ENCODE measurements at regions not wholly inside any gene's neighbourhood (a gene's known extent, or its start where the extent isn't known, plus 50 kb on each side); places are given as distances from the start of the nearest gene placed in this dataset.

DNA sequence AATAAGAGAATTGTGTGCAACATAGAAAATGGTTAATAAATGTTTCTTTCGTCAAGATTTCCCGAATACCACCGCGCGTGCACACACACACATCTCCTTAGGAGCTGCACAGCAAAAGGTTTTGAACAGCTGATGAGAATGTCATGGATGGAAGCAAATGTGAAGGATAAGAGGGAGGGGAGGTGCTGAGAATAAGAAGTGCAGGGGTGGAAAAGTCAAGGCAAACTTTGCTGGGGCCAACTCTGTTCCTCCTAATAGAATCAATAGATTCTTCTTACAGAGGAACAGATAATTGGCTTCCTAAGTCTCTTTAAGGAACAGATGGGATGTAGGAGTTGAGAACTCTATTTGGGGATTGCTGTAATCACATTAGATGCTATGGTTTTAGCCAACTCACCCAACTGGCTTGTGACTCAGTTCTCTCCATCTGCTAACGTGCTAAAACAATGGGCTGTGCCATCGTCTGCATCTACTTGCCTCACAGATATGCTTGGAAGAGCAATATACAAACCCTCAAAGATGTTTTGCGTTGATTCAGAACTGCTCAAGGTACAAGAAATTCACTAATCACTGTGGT is 408.2 kb upstream of the CELF2 start:
- TF ChIP-seq, protein P1, sequence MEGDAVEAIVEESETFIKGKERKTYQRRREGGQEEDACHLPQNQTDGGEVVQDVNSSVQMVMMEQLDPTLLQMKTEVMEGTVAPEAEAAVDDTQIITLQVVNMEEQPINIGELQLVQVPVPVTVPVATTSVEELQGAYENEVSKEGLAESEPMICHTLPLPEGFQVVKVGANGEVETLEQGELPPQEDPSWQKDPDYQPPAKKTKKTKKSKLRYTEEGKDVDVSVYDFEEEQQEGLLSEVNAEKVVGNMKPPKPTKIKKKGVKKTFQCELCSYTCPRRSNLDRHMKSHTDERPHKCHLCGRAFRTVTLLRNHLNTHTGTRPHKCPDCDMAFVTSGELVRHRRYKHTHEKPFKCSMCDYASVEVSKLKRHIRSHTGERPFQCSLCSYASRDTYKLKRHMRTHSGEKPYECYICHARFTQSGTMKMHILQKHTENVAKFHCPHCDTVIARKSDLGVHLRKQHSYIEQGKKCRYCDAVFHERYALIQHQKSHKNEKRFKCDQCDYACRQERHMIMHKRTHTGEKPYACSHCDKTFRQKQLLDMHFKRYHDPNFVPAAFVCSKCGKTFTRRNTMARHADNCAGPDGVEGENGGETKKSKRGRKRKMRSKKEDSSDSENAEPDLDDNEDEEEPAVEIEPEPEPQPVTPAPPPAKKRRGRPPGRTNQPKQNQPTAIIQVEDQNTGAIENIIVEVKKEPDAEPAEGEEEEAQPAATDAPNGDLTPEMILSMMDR (IDR thresholded peaks at IDR 0.05): no peak
- no peak for TF ChIP-seq POLR2A (IDR thresholded peaks at IDR 0.05)
- H3K4me3 ChIP-seq: no peak overlapping the region
- no peaks in the 10 kb centered on the region for H3K27me3 ChIP-seq
- H3K36me3 ChIP-seq: no peaks in the 10 kb centered on the region
- no peaks in the 10 kb centered on the region for H3K9me3 ChIP-seq
- no peaks in the 10 kb centered on the region for H3K4me1 ChIP-seq
- no peak for DNase-seq
- H3K27ac ChIP-seq: no peak overlapping the region

DNA sequence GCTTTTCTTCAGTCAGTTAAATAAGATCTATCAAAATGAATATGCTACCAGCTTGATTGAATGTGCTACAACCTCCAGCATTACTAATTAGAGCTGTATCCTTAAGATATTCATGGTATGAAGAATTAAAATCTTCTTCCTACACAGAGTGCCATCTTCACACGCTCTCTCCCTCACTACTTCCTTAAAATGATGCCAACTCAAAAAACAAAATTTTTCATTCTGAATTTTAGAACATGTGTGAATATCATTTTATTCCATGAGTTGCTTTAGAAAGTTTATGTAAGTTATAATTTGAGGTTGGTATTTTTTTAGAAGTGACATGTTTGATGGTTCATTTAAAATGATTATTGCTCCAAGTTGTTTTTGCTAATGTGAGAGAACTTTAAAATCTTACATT is 407.5 kb upstream of the CELF2 start:
- H3K4me1 ChIP-seq: no peaks in the 10 kb centered on the region
- H3K4me3 ChIP-seq: no peak overlapping the region
- H3K36me3 ChIP-seq: no peaks in the 10 kb centered on the region
- H3K27me3 ChIP-seq: no peaks in the 10 kb centered on the region
- no peaks in the 10 kb centered on the region for H3K9me3 ChIP-seq
- H3K27ac ChIP-seq: no peak overlapping the region
- no peak for TF ChIP-seq POLR2A (IDR thresholded peaks at IDR 0.05)
- TF ChIP-seq, protein P1 (IDR thresholded peaks at IDR 0.05): no peak
- no peak for DNase-seq

DNA sequence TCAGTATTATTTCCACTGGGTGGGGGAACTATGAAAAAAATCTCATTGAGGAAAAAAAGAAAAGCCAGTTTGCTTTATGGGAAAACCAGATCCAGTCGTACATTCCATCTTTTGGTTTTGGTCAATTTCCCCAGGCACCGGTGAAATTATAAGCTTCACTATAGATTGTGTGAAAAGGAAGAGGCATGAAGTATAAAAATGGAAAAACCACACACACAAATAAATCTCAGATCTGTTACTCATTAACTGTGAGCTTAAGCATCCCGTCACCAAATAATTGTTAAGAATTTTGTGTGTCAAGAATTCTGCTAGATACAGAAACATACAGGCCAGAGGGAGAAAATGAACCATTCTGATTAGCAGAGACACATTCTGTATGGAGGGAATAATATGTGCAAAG is 405.5 kb upstream of the CELF2 start:
- no peaks in the 10 kb centered on the region for H3K27me3 ChIP-seq

DNA sequence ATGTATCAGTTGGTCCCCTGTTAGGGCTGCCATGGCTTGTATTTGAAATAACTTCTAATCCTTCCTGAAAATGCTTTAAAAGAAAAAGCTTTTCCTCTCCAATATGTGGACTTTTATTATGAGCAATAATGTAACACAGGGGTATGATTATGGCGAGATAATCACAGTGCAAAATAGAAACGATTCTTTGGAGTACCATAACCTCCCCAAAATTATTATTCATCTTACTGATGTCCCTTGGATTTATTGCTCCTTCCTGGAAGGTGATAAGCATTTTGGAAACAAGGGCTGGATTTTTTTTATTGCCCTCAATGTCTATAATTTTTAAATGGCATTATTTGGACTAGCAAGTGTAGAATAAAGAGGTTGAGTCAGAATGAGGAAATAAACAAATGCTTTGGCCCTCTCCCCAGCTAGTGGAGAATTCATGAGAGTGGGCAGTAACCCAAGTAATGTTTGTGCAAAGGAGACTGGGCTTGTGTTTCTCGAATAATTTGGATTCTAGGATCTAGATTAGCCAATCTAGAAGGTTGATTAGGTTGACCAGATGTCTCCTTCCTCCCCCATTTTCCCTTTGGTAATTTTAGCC is 403.9 kb upstream of the CELF2 start:
- TF ChIP-seq, protein P1 (IDR thresholded peaks at IDR 0.05): no peak
- TF ChIP-seq POLR2A (IDR thresholded peaks at IDR 0.05): no peak
- Histone ChIP-seq H3K27ac (peak overlapping the region in 1 of 4 donors; percentile 1), H3K4me1 (no peaks in the 10 kb centered on the region)

More for the DNA sequence above, 405.5 kb upstream of the CELF2 start:
- Histone ChIP-seq H3K9me3 (no peaks in the 10 kb centered on the region), H3K4me1 (no peaks in the 10 kb centered on the region), H3K4me3 (no peak overlapping the region), H3K36me3 (no peaks in the 10 kb centered on the region), H3K27ac (no peak overlapping the region)
- no peak for DNase-seq
- no peak for TF ChIP-seq POLR2A (IDR thresholded peaks at IDR 0.05)
- TF ChIP-seq, protein P1 (IDR thresholded peaks at IDR 0.05): no peak

DNA sequence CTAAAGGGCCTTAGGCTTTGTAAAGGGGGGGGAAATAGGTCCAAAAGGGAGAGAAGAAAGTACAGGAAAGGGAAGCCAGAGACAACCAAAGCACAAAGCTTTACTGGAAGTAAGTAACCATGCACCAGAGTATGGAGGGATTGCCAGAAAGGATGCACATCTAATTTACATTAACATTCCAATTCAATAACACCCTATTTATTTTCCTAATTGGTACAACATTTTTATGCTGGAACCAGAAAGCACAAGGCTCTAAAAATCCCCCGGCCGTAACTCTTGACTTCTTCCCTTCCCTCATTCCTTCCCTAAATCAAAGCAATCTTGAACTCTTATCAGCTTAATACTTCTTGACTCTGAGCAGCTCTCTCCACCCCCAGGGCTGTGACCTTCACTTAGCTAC is 400.0 kb upstream of the CELF2 start:
- H3K4me1 ChIP-seq: no peaks in the 10 kb centered on the region
- no peak overlapping the region for H3K4me3 ChIP-seq
- TF ChIP-seq POLR2A (IDR thresholded peaks at IDR 0.05): no peak
- TF ChIP-seq, protein P1 (IDR thresholded peaks at IDR 0.05): no peak
- H3K9me3 ChIP-seq: no peaks in the 10 kb centered on the region
- H3K27me3 ChIP-seq: no peaks in the 10 kb centered on the region
- H3K27ac ChIP-seq: no peak overlapping the region
- DNase-seq: no peak
- H3K36me3 ChIP-seq: no peaks in the 10 kb centered on the region

More for the DNA sequence above, 403.9 kb upstream of the CELF2 start:
- no peaks in the 10 kb centered on the region for H3K27me3 ChIP-seq
- H3K4me3 ChIP-seq: no peak overlapping the region
- no peaks in the 10 kb centered on the region for H3K9me3 ChIP-seq
- no peaks in the 10 kb centered on the region for H3K36me3 ChIP-seq
- DNase-seq: no peak
